ENCODE measurements at regions not wholly inside any gene's neighbourhood (a gene's known extent, or its start where the extent isn't known, plus 50 kb on each side); places are given as distances from the start of the nearest gene placed in this dataset.
"Not testable (repeated sequence)": the region's sequence is repeated elsewhere in the genome, so short reads cannot be mapped to it uniquely, and the experiment has no call there.

- no peak for DNase-seq
Observed at GRCh38 chrX:99397879-99398278, 1012.2 kb downstream of the PCDH19 start.

DNA sequence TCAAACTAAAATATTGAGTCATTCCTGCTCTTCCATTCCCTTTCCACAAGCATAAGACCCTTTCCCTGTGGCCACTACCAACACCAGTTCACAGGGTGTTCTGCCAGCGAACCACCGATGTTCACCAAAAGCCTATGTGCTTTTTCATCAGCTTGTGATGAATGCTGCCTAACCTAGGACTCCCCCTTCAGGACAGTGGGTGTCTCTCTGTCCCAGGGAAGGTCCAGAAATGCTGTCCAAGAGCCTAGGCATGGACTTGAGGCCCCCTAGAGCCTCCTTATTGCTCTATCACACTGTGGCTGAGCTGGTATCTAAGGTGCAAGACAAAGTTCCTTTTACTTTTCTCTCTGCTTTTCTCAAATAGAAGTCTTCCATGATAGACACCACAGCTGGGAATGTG is 1015.6 kb downstream of the PCDH19 start:
- DNase-seq, result no peak

- no peak for DNase-seq
Observed at GRCh38 chrX:99384594-99385374, 1025.3 kb downstream of the PCDH19 start.

DNA sequence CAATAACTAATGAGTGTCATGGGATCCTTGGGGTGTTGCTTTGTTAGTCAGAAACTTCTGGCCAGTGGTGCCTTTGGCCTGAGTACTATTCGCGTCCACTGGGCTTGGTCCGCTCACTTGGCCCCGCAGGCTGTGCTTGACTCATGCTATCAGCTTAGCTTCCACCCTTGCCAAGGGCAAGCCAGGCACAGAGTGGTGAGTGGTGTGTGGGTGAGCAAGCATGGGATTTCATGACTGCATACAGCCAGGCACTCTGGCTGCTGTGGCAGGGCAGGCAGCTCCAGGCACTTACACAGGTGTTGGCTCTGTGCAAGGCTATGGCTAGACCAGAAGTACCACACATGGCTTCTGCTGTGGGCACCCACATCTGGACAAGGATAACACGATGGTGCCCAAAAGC is 1026.3 kb downstream of the PCDH19 start:
- DNase-seq, result no peak

DNA sequence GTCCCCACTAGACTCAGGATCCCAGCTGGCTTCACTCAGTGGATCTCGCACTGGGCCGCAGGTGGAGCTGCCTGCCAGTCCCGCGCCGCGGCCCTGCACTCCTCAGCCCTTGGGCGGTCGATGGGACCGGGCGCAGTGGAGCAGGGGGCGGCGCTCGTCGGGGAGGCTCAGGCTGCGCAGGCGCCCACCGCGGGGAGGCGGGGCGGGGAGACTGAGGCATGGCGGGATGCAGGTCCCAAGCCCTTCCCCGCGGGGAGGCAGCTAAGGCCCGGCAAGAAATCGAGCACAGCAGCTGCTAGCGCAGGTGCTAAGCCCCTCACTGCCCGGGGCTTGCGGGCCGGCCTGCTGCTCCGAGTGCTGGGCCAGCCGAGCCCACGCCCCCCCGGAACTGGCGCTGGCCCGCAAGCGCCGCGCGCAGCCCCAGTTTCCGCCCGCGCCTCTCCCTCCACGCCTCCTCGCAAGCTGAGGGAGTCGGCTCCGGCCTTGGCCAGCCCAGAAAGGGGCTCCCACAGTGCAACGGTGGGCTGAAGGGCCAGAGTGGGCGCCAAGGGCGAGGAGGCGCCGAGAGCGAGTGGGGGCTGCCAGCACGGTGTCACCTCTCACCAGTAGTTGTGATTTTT is 1038.0 kb downstream of the PCDH19 start:
- no peak for DNase-seq

DNA sequence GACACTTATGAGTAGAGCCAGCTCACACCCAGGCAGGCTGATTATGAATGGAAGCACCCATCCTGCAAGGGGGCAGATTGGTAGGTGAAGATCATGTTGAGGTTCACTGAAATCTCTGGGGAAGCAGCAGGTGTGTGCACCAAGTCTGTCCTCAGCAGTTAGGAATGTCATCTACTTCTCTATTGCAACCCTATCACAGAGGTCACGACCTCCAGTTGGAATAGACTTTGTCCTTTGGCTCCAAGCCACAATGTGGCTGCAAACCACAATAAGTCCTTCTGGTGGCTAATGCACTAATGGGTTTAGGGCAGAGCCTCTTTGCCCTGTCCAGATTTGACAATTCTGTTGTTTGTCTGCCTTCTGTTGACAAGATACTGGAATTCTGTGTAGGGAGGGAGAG is 1056.7 kb downstream of the PCDH19 start:
- DNase-seq, result no peak

- no peak for DNase-seq
Observed at GRCh38 chrX:99348256-99348655, 1061.8 kb downstream of the PCDH19 start.

GRCh38 chrX:99308302-99308701 is 1101.8 kb downstream of the PCDH19 start:
- DNase-seq, result no peak

DNA sequence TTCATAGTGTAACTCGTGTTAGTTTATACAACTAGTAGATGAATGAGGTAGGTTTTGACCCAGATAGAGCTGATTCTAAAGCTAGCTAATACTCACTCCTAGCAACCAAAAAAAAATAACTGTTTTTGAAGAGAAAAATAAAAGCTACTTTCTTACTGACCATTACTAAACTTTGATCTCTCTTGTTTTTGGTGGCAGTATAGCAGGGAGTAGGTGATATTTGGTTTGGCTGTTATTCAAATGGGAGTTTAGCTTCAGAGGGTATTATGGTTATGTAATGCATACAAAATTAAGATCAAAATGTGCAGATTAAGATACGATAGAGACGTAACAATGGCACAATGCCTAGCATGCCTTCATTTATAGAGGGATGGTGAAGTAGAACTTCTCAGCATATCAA is 1104.5 kb downstream of the PCDH19 start:
- DNase-seq, result no peak

GRCh38 chrX:99301990-99302389 is 1108.1 kb downstream of the PCDH19 start:
- DNase-seq, result peak; percentile 2

DNA sequence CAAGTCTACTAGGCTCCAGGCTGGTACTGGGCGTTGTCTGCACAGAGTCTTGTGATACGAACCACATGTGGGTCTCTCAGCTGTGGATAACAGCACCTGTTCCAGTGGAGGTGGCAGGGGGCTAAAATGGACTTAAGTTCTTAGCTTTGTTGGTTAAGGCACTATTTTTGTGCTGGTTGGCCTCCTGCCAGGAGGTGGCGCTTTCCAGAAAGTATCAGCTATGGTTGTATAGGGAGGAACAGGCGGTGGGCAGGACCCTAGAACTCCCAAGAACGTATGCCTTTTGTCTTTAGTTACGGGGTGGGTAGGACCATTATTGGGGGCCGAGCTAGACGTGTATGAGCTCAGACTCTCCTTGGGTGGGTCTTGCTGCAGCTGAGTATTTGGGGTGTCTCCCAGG is 1138.4 kb downstream of the PCDH19 start:
- DNase-seq, result peak; percentile 2

DNA sequence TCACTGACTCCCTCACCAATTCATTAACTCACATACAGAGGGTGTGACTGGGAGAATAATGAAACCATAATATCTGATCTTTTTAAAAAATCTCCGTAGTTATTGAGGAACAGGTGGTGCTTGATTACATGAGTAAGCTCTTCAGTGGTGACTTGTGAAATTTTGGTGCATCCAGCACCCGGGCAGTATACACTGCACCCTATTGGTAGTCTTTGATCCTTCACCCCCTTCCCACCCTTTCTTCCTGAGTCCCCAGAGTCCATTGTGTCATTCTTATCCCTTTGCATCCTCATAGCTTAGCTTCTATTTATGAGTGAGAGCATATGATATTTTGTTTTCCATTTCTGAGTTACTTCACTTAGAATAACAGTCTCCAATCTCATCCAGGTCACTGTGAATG is 1143.8 kb downstream of the PCDH19 start:
- no peak for DNase-seq

DNA sequence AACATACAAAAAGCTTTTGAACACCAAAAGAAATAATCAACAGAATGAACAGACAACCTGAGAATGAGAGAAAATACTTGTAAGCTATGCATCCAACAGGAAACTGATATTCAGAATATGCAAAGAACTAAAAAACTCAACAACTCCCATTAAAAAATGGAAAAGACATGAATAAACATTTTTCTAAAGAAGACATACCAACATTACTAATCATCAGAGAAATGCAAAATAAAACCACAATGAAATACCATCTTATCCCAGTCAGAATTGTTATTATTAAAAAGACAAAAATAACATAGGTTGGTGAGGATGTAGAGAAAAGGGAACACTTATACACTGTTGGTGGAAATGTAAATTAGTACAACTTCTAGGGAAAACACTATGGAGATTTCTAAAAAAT is 1161.9 kb downstream of the PCDH19 start:
- no peak for DNase-seq

- DNase-seq, result no peak
Observed at GRCh38 chrX:99242001-99242400, 1168.1 kb downstream of the PCDH19 start.

- DNase-seq, result not testable (repeated sequence)
Observed at GRCh38 chrX:99234384-99234783, 1175.7 kb downstream of the PCDH19 start.

GRCh38 chrX:99192421-99192820 is 1217.7 kb downstream of the PCDH19 start:
- DNase-seq, result no peak

DNA sequence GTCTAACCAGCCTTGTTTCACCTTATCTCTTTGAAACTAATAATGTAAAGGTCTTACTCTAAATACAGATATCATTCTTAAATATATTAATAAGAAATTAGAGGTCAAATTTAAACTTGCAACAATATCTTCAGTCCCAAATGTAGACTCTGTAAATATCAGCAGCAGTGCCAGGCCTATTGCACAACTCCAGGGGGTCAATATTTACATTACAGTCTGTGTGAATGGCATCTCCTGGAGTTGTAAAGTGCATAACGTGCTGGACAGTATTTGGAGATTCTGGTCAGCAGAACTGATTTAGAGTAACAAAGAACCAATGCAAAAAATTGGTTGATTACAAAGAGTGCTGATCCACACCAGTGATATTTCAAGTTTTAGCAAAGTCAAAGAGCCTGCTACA is 1225.9 kb downstream of the PCDH19 start:
- DNase-seq, result no peak

DNA sequence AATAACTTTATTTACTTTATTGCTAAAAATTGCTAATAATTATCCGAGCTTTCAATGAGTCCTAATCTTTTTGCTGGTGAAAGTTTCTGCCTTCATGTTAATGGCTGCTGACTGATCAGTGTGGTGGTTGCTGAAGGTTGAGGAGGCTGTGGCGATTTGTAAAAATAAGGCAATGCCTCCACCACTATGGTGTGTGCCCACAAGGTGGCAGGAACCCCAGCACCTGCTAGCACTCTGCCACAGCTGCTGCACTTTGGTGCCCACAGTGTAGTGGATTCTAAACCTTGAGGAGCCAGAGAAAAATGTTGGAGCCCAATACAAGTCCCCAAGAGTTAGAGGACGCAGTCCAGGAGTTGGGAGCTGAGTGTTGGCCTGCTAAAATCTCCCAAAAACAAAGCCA is 1237.1 kb downstream of the PCDH19 start:
- no peak for DNase-seq

- DNase-seq, result no peak
Observed at GRCh38 chrX:99142745-99143144, 1267.3 kb downstream of the PCDH19 start.

- no peak for DNase-seq
Observed at GRCh38 chrX:99137488-99137887, 1272.6 kb downstream of the PCDH19 start.

DNA sequence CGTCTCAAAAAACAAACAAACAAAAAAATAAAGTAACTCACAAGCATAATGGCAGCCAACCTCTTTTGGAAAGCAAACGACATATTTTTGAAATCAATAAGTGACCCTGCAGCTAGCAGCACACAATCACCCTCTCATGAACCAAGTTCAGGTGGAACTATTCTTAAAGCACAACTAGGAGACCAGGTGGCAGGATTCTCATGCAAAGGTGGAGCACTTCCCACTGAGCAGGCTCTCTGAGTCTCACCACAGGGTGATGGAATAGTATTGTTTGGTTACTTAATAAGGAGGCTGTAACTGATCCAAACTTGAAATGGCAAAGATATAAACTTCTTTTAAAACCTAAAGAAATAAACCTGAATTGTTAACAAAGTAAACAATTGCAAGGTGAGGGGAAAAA is 1293.1 kb downstream of the PCDH19 start:
- DNase-seq, result no peak

- no peak for DNase-seq
Observed at GRCh38 chrX:99095965-99096635, 1314.0 kb downstream of the PCDH19 start.

- DNase-seq, result no peak
Observed at GRCh38 chrX:99091459-99091858, 1318.6 kb downstream of the PCDH19 start.

- no peak for DNase-seq
Observed at GRCh38 chrX:99078301-99078700, 1331.8 kb downstream of the PCDH19 start.
